ENCODE measurements at regions not wholly inside any gene's neighbourhood (a gene's known extent, or its start where the extent isn't known, plus 50 kb on each side); places are given as distances from the start of the nearest gene placed in this dataset.

GRCh38 chr9:126152622-126153362 is 173.8 kb upstream of the MVB12B start:
- TF ChIP-seq CTCF (IDR thresholded peaks at IDR 0.05; ENCODE audit: low read depth, low read length, poor library complexity, severe bottlenecking): no peak
- no peak for TF ChIP-seq EZH2phosphoT487 (IDR thresholded peaks at IDR 0.05; ENCODE audit: borderline replicate concordance, low read length)

Measured in DOHH2 (cell line).